IMR-90 (cell line): ENCODE measurements at regions not wholly inside any gene's neighbourhood (a gene's known extent, or its start where the extent isn't known, plus 50 kb on each side); places are given as distances from the start of the nearest gene placed in this dataset.

Experiments used
- ATAC-seq: fragments of 200-7000 bp; cut with Tn5 transposase; 2 replicates; pipeline ENCODE4 v1.9.1; 2020; ENCODE audit warnings: low read depth, mild to moderate bottlenecking, moderate library complexity
- BruUV-seq: library from RNA; stranded (reverse); fragments of 400-500 nt; replicated peaks from 2 replicates; lab custom pipeline; 2021; lab: Mats Ljungman, UMichigan
- CTCF ChIA-PET: fragments of 300-600 bp; formaldehyde crosslinking; extraction: SDS; loops from one replicate; lab custom pipeline; 2021; ENCODE audit warnings: antibody characterized with exemption; lab: Yijun Ruan, JAX
- POLR2A ChIA-PET: fragments of 300-600 bp; sonication (Branson Sonifier 250); formaldehyde crosslinking; loops from one replicate; lab custom pipeline; 2022; ENCODE audit warnings: antibody characterized with exemption; ENCODE audit not compliant: unreplicated experiment; lab: Charles Lee
- DNase-seq: peaks from one replicate; pipeline ENCODE4 v3.0.0; 2013
- H2AFZ ChIP-seq: replicated peaks from 2 replicates; pipeline ENCODE3; 2013; ENCODE audit warnings: low read length, mild to moderate bottlenecking; ENCODE audit not compliant: poor library complexity
- H2AK5ac ChIP-seq: 2 replicates; pipeline ENCODE4 v1.6.1; 2013; ENCODE audit warnings: low read depth, low read length, inconsistent platforms
- H2AK9ac ChIP-seq: replicated peaks from 2 replicates; pipeline ENCODE3; 2013; ENCODE audit warnings: mild to moderate bottlenecking, low read depth, low read length, moderate library complexity; ENCODE audit not compliant: poor library complexity
- H2BK120ac ChIP-seq: 2 replicates; pipeline ENCODE4 v1.6.1; 2013; ENCODE audit warnings: low read depth, low read length, inconsistent platforms
- H2BK15ac ChIP-seq: 3 replicates; pipeline ENCODE4 v1.6.1; 2013; ENCODE audit warnings: low read depth, low read length, inconsistent platforms
- H2BK20ac ChIP-seq: 2 replicates; pipeline ENCODE4 v1.6.1; 2013; ENCODE audit warnings: low read depth, mild to moderate bottlenecking, inconsistent platforms, low read length, moderate library complexity
- H2BK5ac ChIP-seq: 2 replicates; pipeline ENCODE4 v1.6.1; 2013; ENCODE audit warnings: mild to moderate bottlenecking, low read depth, low read length, inconsistent platforms; ENCODE audit not compliant: poor library complexity, severe bottlenecking
- H3K14ac ChIP-seq: replicated peaks from 2 replicates; pipeline ENCODE4 v1.6.1; 2013; ENCODE audit warnings: low read depth, low read length, inconsistent platforms
- H3K18ac ChIP-seq: 2 replicates; pipeline ENCODE4 v1.6.1; 2013; ENCODE audit warnings: low read depth, low read length, control low read depth
- H3K23ac ChIP-seq: 2 replicates; pipeline ENCODE4 v1.6.1; 2013; ENCODE audit warnings: low read depth, low read length, inconsistent platforms
- H3K27ac ChIP-seq: 2 replicates; pipeline ENCODE4 v1.5.1; 2013; ENCODE audit warnings: mild to moderate bottlenecking, control low read depth, low read length; ENCODE audit not compliant: insufficient read depth
- H3K27me3 ChIP-seq: 2 replicates; pipeline ENCODE4 v1.6.1; 2013; ENCODE audit warnings: low read length; ENCODE audit not compliant: control insufficient read depth, insufficient read depth
- H3K36me3 ChIP-seq: 2 replicates; pipeline ENCODE4 v1.6.1; 2013; ENCODE audit warnings: low read length, mixed read lengths; ENCODE audit not compliant: control insufficient read depth, insufficient read depth
- H3K4ac ChIP-seq: 2 replicates; pipeline ENCODE4 v1.6.1; 2013; ENCODE audit warnings: low read depth, low read length, inconsistent platforms
- H3K4me1 ChIP-seq: 2 replicates; pipeline ENCODE4 v1.6.1; 2013; ENCODE audit warnings: low read length, mixed read lengths; ENCODE audit not compliant: control insufficient read depth, insufficient read depth
- H3K4me2 ChIP-seq: 2 replicates; pipeline ENCODE4 v1.6.1; 2013; ENCODE audit warnings: low read depth, mild to moderate bottlenecking, control low read depth, low read length, moderate library complexity
- H3K4me3 ChIP-seq: 2 replicates; pipeline ENCODE4 v1.5.1; 2013; ENCODE audit warnings: low read depth, mild to moderate bottlenecking, control low read depth, low read length, moderate library complexity; ENCODE audit not compliant: insufficient read depth
- H3K56ac ChIP-seq: 2 replicates; pipeline ENCODE4 v1.6.1; 2013; ENCODE audit warnings: low read length, inconsistent platforms; ENCODE audit not compliant: insufficient read depth; ENCODE audit errors: extremely low read depth
- H3K79me1 ChIP-seq, 2 experiments: 2 replicates each; pipeline ENCODE4 v1.6.1; 2013; ENCODE audit warnings: low read length in 2 of 2, inconsistent platforms in 1 of 2, low read depth in 1 of 2
- H3K9ac ChIP-seq: 2 replicates; pipeline ENCODE4 v1.6.1; 2013; ENCODE audit warnings: low read depth, low read length, control low read depth
- H3K9me1 ChIP-seq: 2 replicates; pipeline ENCODE4 v1.6.1; 2013; ENCODE audit warnings: low read length, inconsistent platforms; ENCODE audit not compliant: insufficient read depth
- H3K9me3 ChIP-seq: 2 replicates; pipeline ENCODE4 v1.6.1; 2013; ENCODE audit warnings: low read length; ENCODE audit not compliant: control insufficient read depth, insufficient read depth
- H4K20me1 ChIP-seq: 2 replicates; pipeline ENCODE4 v1.6.1; 2013; ENCODE audit warnings: low read length, inconsistent platforms; ENCODE audit not compliant: insufficient read depth
- H4K5ac ChIP-seq: 2 replicates; pipeline ENCODE4 v1.6.1; 2013; ENCODE audit warnings: mild to moderate bottlenecking, low read depth, low read length, control low read depth
- H4K8ac ChIP-seq, 2 experiments: 2 replicates each; pipeline ENCODE4 v1.6.1; 2013; ENCODE audit warnings: low read depth in 2 of 2, low read length in 2 of 2, control low read depth in 1 of 2, inconsistent platforms in 1 of 2
- H4K91ac ChIP-seq: 2 replicates; pipeline ENCODE4 v1.6.1; 2013; ENCODE audit warnings: low read depth, low read length, inconsistent platforms; ENCODE audit not compliant: insufficient read depth
- MAFK ChIP-seq: IDR thresholded peaks from 2 replicates; pipeline ENCODE4 v1.6.1; 2012; ENCODE audit warnings: low read depth, low read length, improper control_type of control experiment
- WGBS, 2 experiments: methylation state at CpG; one replicate each; pipeline versions ENCODE4 v1.1.5 to v1.1.7; 2013; ENCODE audit warnings: missing lambda C conversion rate in 2 of 2; ENCODE audit not compliant: insufficient read length in 1 of 2; ENCODE audit errors: extremely low coverage in 2 of 2; 5-methylcytosine and 5-hydroxymethylcytosine counted together
- dilution Hi-C: fragments of 300-500 bp; cut with HindIII; formaldehyde crosslinking; loops from one replicate; pipeline ENCODE4 v1.14.3; 2018; ENCODE audit warnings: low sequenced_read_pairs; ENCODE audit not compliant: unreplicated experiment
- in situ Hi-C: fragments of 300-500 bp; cut with MboI; formaldehyde crosslinking; loops from 3 replicates; pipeline ENCODE4 v1.14.3; 2019; ENCODE audit warnings: low sequenced_read_pairs, inconsistent platforms, mixed read lengths
- intact Hi-C: fragments of 100-400 bp; cut with micrococcal nuclease; formaldehyde crosslinking; loops from 2 replicates; pipeline ENCODE4 v1.10.0; 2022

- ChIA-PET POLR2A (no interaction called here), CTCF (no interaction called here)
- H3K27ac ChIP-seq: no peak overlapping the region
- intact Hi-C loops (no loop called here), dilution Hi-C loops (no loop called here), in situ Hi-C loops (no loop called here)
- DNase-seq (no peak), ATAC-seq (no peak)
- no peak overlapping the region for H4K91ac ChIP-seq
- no peak overlapping the region for H3K4ac ChIP-seq
- no CpG with 5 or more reads among the region's 11 CpGs for WGBS, 2 experiments
- no peak overlapping the region for H2BK15ac ChIP-seq
- 0 out of 2 replicates have a peak, but pooled peaks cover 3% of the 10 kb centered on the region for H3K9me3 ChIP-seq
- H4K5ac ChIP-seq: no peak overlapping the region
- no peak overlapping the region for H3K18ac ChIP-seq
- TF ChIP-seq MAFK: no peak
- no peak overlapping the region for H3K56ac ChIP-seq
- no peak overlapping the region for H2BK20ac ChIP-seq
- no peak overlapping the region for H3K23ac ChIP-seq
- no peaks in the 10 kb centered on the region for H4K20me1 ChIP-seq
- H3K4me2 ChIP-seq: no peak overlapping the region
- H3K9ac ChIP-seq: no peak overlapping the region
- BruUV-seq: no TSS peak
- H2AK9ac ChIP-seq: no peak overlapping the region
- no peaks in the 10 kb centered on the region for H3K4me1 ChIP-seq
- no peak overlapping the region for H4K8ac ChIP-seq
- H2BK5ac ChIP-seq: no peak overlapping the region
- H3K27me3 ChIP-seq: no peaks in the 10 kb centered on the region
- no peak overlapping the region for H2AFZ ChIP-seq
- H3K9me1 ChIP-seq: no peaks in the 10 kb centered on the region
- no peaks in the 10 kb centered on the region for H3K36me3 ChIP-seq
- H2AK5ac ChIP-seq: no peak overlapping the region
- H3K79me1 ChIP-seq: no peaks in the 10 kb centered on the region
- H2BK120ac ChIP-seq: no peak overlapping the region
- H3K4me3 ChIP-seq: no peak overlapping the region
- H3K14ac ChIP-seq: no peak overlapping the region
Measured at GRCh38 chr2:101016-101415, 54.7 kb upstream of the FAM110C start.
